GM06990 (cell line): ENCODE measurements at regions not wholly inside any gene's neighbourhood (a gene's known extent, or its start where the extent isn't known, plus 50 kb on each side); places are given as distances from the start of the nearest gene placed in this dataset.
"Not testable (repeated sequence)": the region's sequence is repeated elsewhere in the genome, so short reads cannot be mapped to it uniquely, and the experiment has no call there.

Experiments
- DNase-seq: peaks from one replicate; pipeline ENCODE4 v3.0.0-alpha.2; 2011; ENCODE audit not compliant: insufficient read length; ENCODE audit errors: extremely low read depth
- H3K27me3 ChIP-seq: replicated peaks from 2 replicates; pipeline ENCODE4 v1.6.0; 2011; ENCODE audit warnings: low read length; ENCODE audit not compliant: control insufficient read depth, insufficient read depth
- H3K36me3 ChIP-seq: 2 replicates; pipeline ENCODE4 v1.5.1; 2011; ENCODE audit warnings: low read length; ENCODE audit not compliant: control insufficient read depth, insufficient read depth
- H3K4me3 ChIP-seq: replicated peaks from 2 replicates; pipeline ENCODE4 v1.5.1; 2011; ENCODE audit warnings: low read depth, mild to moderate bottlenecking, control low read depth, low read length
- TF ChIP-seq, protein P1 (sequence below): IDR thresholded peaks from 2 replicates; pipeline ENCODE4 v1.5.1; 2011; ENCODE audit warnings: low read length, control low read depth, mild to moderate bottlenecking, inconsistent platforms; ENCODE audit not compliant: insufficient read depth, poor library complexity, severe bottlenecking

DNA sequence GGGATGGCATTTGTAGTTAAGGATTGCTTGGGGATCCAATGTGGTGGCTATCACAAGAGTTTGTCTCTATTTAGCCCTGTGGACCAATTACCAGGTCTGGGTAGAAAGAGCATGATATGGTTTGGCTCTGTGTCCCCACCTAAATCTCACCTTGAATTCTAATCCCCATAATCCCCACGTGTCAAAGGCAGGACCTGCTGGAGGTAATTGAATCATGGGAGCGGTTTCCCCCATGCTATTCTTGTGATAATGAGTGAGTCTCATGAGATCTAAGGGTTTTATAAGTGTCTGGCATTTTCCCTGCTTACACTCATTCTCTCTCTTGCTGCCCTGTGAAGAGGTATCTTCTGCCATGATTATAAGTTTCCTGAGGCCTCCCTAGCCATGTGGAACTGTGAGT lies 86.4 kb upstream of the HS3ST4 start:
- no peak for DNase-seq

GRCh38 chr16:25601306-25601705 lies 90.5 kb upstream of the HS3ST4 start:
- DNase-seq, H3K36me3 ChIP-seq, H3K4me3 ChIP-seq, H3K27me3 ChIP-seq: not testable (repeated sequence)

More for the DNA sequence above, 86.4 kb upstream of the HS3ST4 start:
- Histone ChIP-seq H3K4me3 (no peak overlapping the region), H3K36me3 (no peaks in the 10 kb centered on the region), H3K27me3 (no peaks in the 10 kb centered on the region)
- TF ChIP-seq, protein P1, sequence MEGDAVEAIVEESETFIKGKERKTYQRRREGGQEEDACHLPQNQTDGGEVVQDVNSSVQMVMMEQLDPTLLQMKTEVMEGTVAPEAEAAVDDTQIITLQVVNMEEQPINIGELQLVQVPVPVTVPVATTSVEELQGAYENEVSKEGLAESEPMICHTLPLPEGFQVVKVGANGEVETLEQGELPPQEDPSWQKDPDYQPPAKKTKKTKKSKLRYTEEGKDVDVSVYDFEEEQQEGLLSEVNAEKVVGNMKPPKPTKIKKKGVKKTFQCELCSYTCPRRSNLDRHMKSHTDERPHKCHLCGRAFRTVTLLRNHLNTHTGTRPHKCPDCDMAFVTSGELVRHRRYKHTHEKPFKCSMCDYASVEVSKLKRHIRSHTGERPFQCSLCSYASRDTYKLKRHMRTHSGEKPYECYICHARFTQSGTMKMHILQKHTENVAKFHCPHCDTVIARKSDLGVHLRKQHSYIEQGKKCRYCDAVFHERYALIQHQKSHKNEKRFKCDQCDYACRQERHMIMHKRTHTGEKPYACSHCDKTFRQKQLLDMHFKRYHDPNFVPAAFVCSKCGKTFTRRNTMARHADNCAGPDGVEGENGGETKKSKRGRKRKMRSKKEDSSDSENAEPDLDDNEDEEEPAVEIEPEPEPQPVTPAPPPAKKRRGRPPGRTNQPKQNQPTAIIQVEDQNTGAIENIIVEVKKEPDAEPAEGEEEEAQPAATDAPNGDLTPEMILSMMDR, result no peak

DNA sequence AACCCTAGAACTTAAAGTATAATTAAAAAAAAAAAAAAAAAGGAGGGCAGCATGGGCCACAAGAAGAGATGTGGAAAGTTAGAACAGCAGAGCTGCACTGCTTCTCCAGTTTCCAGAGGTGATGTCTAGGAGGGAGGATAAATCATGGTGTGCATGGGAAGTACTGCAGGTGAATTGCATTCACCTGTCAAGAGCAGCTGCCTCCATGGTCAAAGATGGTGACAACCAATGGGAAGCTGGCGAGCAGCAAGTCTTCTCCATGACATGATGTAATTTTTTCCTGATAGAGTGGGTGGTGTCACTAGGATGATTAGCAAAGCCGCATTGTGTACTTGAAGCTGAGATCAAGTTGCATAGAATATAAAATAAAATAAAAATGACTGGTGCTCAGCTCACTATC lies 95.6 kb upstream of the HS3ST4 start:
- H3K4me3 ChIP-seq, result no peak overlapping the region
- no peaks in the 10 kb centered on the region for H3K36me3 ChIP-seq
- TF ChIP-seq, protein P1, result no peak
- no peaks in the 10 kb centered on the region for H3K27me3 ChIP-seq
- DNase-seq, result no peak

GRCh38 chr16:25593260-25593659 lies 98.5 kb upstream of the HS3ST4 start:
- no peak for DNase-seq
- H3K4me3 ChIP-seq, result no peak overlapping the region
- TF ChIP-seq, protein P1, result no peak
- no peaks in the 10 kb centered on the region for H3K36me3 ChIP-seq
- no peaks in the 10 kb centered on the region for H3K27me3 ChIP-seq

GRCh38 chr16:25587783-25588182 lies 104.0 kb upstream of the HS3ST4 start:
- Histone ChIP-seq H3K27me3 (no peaks in the 10 kb centered on the region), H3K4me3 (no peak overlapping the region), H3K36me3 (no peaks in the 10 kb centered on the region)
- TF ChIP-seq, protein P1, result no peak
- DNase-seq, result no peak

GRCh38 chr16:25586826-25587225 lies 104.9 kb upstream of the HS3ST4 start:
- TF ChIP-seq, protein P1, result no peak
- DNase-seq, result no peak
- Histone ChIP-seq H3K36me3 (no peaks in the 10 kb centered on the region), H3K27me3 (no peaks in the 10 kb centered on the region), H3K4me3 (no peak overlapping the region)
